SK-N-SH (cell line): ENCODE measurements at regions not wholly inside any gene's neighbourhood (a gene's known extent, or its start where the extent isn't known, plus 50 kb on each side); places are given as distances from the start of the nearest gene placed in this dataset.

Experiments used
- CTCF ChIA-PET: fragments of 300-600, 350-600 bp; formaldehyde crosslinking; extraction: SDS; loops from one replicate; lab custom pipeline; 2021; lab: Yijun Ruan, JAX
- POLR2A ChIA-PET: fragments of 350-600 bp; sonication (Branson Sonifier 250); formaldehyde crosslinking; extraction: SDS; loops from one replicate; lab custom pipeline; 2020; ENCODE audit warnings: antibody characterized with exemption, inconsistent platforms; lab: Yijun Ruan, JAX
- DNase-seq: peaks from one replicate; pipeline ENCODE4 v3.0.0; 2012
- H2AFZ ChIP-seq: fragments of 200-600 bp; sonication (generic); 2 replicates; pipeline ENCODE4 v1.8.1; 2016; ENCODE audit warnings: antibody characterized with exemption, mild to moderate bottlenecking, low read depth
- H3F3A ChIP-seq: fragments of 200-600 bp; sonication (generic); replicated peaks from 2 replicates; pipeline ENCODE3; 2016; ENCODE audit warnings: antibody characterized with exemption, mild to moderate bottlenecking; ENCODE audit not compliant: insufficient read depth
- H3K27ac ChIP-seq, 2 experiments: fragments of 200-500 bp in 1 of 2; fragments of 200-600 bp in 1 of 2; sonication (Bioruptor generic) in 1 of 2; sonication (generic), shearing (Covaris generic) in 1 of 2; 2 replicates each; pipeline versions ENCODE4 v1.5.1 to v1.6.1; 2014 to 2016; ENCODE audit warnings: low read depth in 2 of 2, inconsistent platforms in 1 of 2, low read length in 1 of 2, mild to moderate bottlenecking in 1 of 2, mixed read lengths in 1 of 2
- H3K27me3 ChIP-seq: fragments of 200-600 bp; sonication (generic), shearing (Covaris generic); 2 replicates; pipeline ENCODE4 v1.6.1; 2016; ENCODE audit warnings: mixed run types; ENCODE audit not compliant: insufficient read depth
- H3K36me3 ChIP-seq, 2 experiments: fragments of 200-500 bp in 1 of 2; fragments of 200-600 bp in 1 of 2; sonication (Bioruptor generic) in 1 of 2; sonication (generic) in 1 of 2; replicated peaks in 1 of 2; 2 replicates each; pipeline versions ENCODE3 to v1.5.1; 2014 to 2016; ENCODE audit warnings: low read length in 1 of 2, mild to moderate bottlenecking in 1 of 2; ENCODE audit not compliant: insufficient read depth in 2 of 2, control insufficient read depth in 1 of 2
- H3K4me1 ChIP-seq, 2 experiments: fragments of 200-500 bp in 1 of 2; fragments of 200-600 bp in 1 of 2; sonication (Bioruptor generic) in 1 of 2; sonication (generic), shearing (Covaris generic) in 1 of 2; 2 replicates each; pipeline versions ENCODE4 v1.5.1 to v1.6.1; 2014 to 2016; ENCODE audit warnings: low read depth in 1 of 2, low read length in 1 of 2, mixed run types in 1 of 2; ENCODE audit not compliant: insufficient read depth in 2 of 2, control insufficient read depth in 1 of 2
- H3K4me2 ChIP-seq: fragments of 200-600 bp; sonication (generic), shearing (Covaris generic); 2 replicates; pipeline ENCODE4 v1.6.1; 2017; ENCODE audit warnings: mixed run types
- H3K4me3 ChIP-seq, 2 experiments: fragments of 200-500 bp in 1 of 2; fragments of 200-600 bp in 1 of 2; sonication (Bioruptor generic) in 1 of 2; sonication (generic), shearing (Covaris generic) in 1 of 2; 2 replicates each; pipeline versions ENCODE4 v1.5.1 to v1.8.1; 2014 to 2016; ENCODE audit warnings: low read depth in 2 of 2, inconsistent platforms in 1 of 2, low read length in 1 of 2, mild to moderate bottlenecking in 1 of 2, mixed read lengths in 1 of 2, moderate library complexity in 1 of 2
- H3K79me2 ChIP-seq: fragments of 200-600 bp; sonication (generic); 2 replicates; pipeline ENCODE4 v1.8.1; 2017; ENCODE audit warnings: mild to moderate bottlenecking; ENCODE audit not compliant: insufficient read depth
- H3K9ac ChIP-seq: fragments of 200-600 bp; sonication (generic); 2 replicates; pipeline ENCODE4 v1.6.1; 2017; ENCODE audit warnings: mixed run types
- H3K9me2 ChIP-seq: fragments of 200-600 bp; sonication (generic); 2 replicates; pipeline ENCODE4 v1.6.1; 2017; ENCODE audit warnings: mixed run types
- H3K9me3 ChIP-seq: fragments of 200-600 bp; sonication (generic); 2 replicates; pipeline ENCODE4 v1.6.1; 2017; ENCODE audit warnings: mixed run types, mild to moderate bottlenecking, moderate library complexity
- H4K20me1 ChIP-seq: fragments of 200-600 bp; sonication (generic); 2 replicates; pipeline ENCODE4 v1.6.1; 2017; ENCODE audit warnings: mild to moderate bottlenecking, mixed run types; ENCODE audit not compliant: insufficient read depth
- CHD2 ChIP-seq: fragments of 150-350 bp; IDR thresholded peaks from 2 replicates; pipeline ENCODE4 v1.6.1; 2018; ENCODE audit warnings: low read length; ENCODE audit not compliant: partially characterized antibody
- CTCF ChIP-seq: fragments of 200-600 bp; sonication (generic); IDR thresholded peaks from 2 replicates; pipeline ENCODE4 v1.6.1; 2017; ENCODE audit warnings: antibody characterized with exemption, mild to moderate bottlenecking, moderate library complexity
- EP300 ChIP-seq, 2 experiments: IDR thresholded peaks; 2 replicates each; pipeline versions ENCODE4 v1.4.0 to v1.6.1; 2012; ENCODE audit warnings: borderline replicate concordance in 1 of 2, low read depth in 1 of 2, low read length in 1 of 2
- EZH2phosphoT487 ChIP-seq: fragments of 200-600 bp; sonication (generic); IDR thresholded peaks from 2 replicates; pipeline ENCODE4 v1.6.1; 2017; ENCODE audit warnings: low read depth, mixed run types, mild to moderate bottlenecking, antibody characterized with exemption, moderate library complexity, borderline replicate concordance
- GABPA ChIP-seq: IDR thresholded peaks from 2 replicates; pipeline ENCODE4 v1.4.0; 2012; ENCODE audit warnings: low read depth, mild to moderate bottlenecking
- IRF3 ChIP-seq: fragments of 150-350 bp; IDR thresholded peaks from 2 replicates; pipeline ENCODE4 v1.6.1; 2016; ENCODE audit warnings: mild to moderate bottlenecking, low read depth, low read length
- MEF2A ChIP-seq: IDR thresholded peaks from 2 replicates; pipeline ENCODE4 v1.4.0; 2012; ENCODE audit warnings: low read depth, borderline replicate concordance
- MXI1 ChIP-seq: IDR thresholded peaks from 2 replicates; pipeline ENCODE4 v1.6.1; 2012; ENCODE audit warnings: mild to moderate bottlenecking, low read depth, low read length, improper control_type of control experiment
- NRF1 ChIP-seq: IDR thresholded peaks from 2 replicates; pipeline ENCODE4 v1.6.1; 2012; ENCODE audit warnings: low read depth, mild to moderate bottlenecking, low read length
- PBX3 ChIP-seq: IDR thresholded peaks from 2 replicates; pipeline ENCODE4; 2012
- RAD21 ChIP-seq: IDR thresholded peaks from 2 replicates; pipeline ENCODE4 v1.6.1; 2012; ENCODE audit warnings: mild to moderate bottlenecking, low read length
- TCF12 ChIP-seq: IDR thresholded peaks from 2 replicates; pipeline ENCODE4 v1.4.0; 2012
- USF1 ChIP-seq: IDR thresholded peaks from 2 replicates; pipeline ENCODE4 v1.4.0; 2012; ENCODE audit warnings: low read depth, borderline replicate concordance
- USF2 ChIP-seq: fragments of 150-350 bp; IDR thresholded peaks from 2 replicates; pipeline ENCODE4 v1.6.1; 2017; ENCODE audit warnings: antibody characterized with exemption, low read length, low read depth, borderline replicate concordance
- WGBS: methylation state at CpG from one replicate; pipeline ENCODE4 v1.1.6; 2017; ENCODE audit warnings: low lambda C conversion rate; 5-methylcytosine and 5-hydroxymethylcytosine counted together

- H3K4me2 ChIP-seq, result no peak overlapping the region
- H3K36me3 ChIP-seq, result no peaks in the 10 kb centered on the region
- H2AFZ ChIP-seq, result no peak overlapping the region
- H4K20me1 ChIP-seq, result no peaks in the 10 kb centered on the region
- no peak overlapping the region for H3K9ac ChIP-seq
- H3K9me3 ChIP-seq, result no peaks in the 10 kb centered on the region
- H3K4me3 ChIP-seq, result no peak overlapping the region
- TF ChIP-seq CHD2 (no peak), MXI1 (no peak), IRF3 (no peak), CTCF (no peak), TCF12 (no peak), GABPA (no peak), USF1 (no peak), EP300 (IDR thresholded peaks at IDR 0.05; ENCODE audit: borderline replicate concordance in 1 of 2, low read depth in 1 of 2, low read length in 1 of 2) (no peak), MEF2A (no peak), NRF1 (no peak), PBX3 (no peak), RAD21 (no peak), USF2 (no peak), EZH2phosphoT487 (no peak)
- H3K9me2 ChIP-seq, result no peaks in the 10 kb centered on the region
- H3F3A ChIP-seq, result no peaks in the 10 kb centered on the region
- H3K4me1 ChIP-seq, result no peaks in the 10 kb centered on the region
- CTCF ChIA-PET, result no interaction called here
- no peaks in the 10 kb centered on the region for H3K27me3 ChIP-seq
- WGBS, result 5% methylated on average over 2 of the region's 2 CpGs
- no peak for DNase-seq
- no peaks in the 10 kb centered on the region for H3K79me2 ChIP-seq
- no peak overlapping the region for H3K27ac ChIP-seq
- POLR2A ChIA-PET, result no interaction called here
Measured at GRCh38 chr4:81997313-81997712, 376.5 kb downstream of the HNRNPD start.
